ENCODE measurements at regions not wholly inside any gene's neighbourhood (a gene's known extent, or its start where the extent isn't known, plus 50 kb on each side); places are given as distances from the start of the nearest gene placed in this dataset.

DNA sequence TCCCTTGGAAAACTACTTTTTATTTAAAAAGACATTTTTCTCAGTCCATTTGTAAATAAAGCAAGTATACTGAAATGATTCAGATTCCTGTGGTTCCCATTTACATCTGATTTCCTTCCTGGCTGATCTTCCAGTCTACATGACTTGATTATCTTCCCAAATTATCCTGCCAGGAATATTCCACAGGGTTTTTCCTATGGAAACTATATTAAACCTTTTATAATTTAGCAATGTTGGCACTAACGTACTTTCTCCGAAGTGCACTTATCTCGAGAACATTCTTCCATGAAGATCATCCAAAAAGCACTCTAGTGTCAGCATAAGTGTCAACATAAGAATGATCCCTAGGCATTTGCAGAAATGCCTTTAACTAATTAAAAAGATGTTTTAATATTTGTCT is 347.7 kb upstream of the KIF2B start:
- TF ChIP-seq SIN3A (IDR thresholded peaks at IDR 0.05; ENCODE audit: borderline replicate concordance, insufficient read depth, low read depth, low read length) (no peak), POLR2AphosphoS5 (IDR thresholded peaks at IDR 0.05; ENCODE audit: low read depth, low read length) (no peak), TCF7L2 (IDR thresholded peaks at IDR 0.05; ENCODE audit: low read depth, low read length) (no peak)
- TF ChIP-seq, protein P1, sequence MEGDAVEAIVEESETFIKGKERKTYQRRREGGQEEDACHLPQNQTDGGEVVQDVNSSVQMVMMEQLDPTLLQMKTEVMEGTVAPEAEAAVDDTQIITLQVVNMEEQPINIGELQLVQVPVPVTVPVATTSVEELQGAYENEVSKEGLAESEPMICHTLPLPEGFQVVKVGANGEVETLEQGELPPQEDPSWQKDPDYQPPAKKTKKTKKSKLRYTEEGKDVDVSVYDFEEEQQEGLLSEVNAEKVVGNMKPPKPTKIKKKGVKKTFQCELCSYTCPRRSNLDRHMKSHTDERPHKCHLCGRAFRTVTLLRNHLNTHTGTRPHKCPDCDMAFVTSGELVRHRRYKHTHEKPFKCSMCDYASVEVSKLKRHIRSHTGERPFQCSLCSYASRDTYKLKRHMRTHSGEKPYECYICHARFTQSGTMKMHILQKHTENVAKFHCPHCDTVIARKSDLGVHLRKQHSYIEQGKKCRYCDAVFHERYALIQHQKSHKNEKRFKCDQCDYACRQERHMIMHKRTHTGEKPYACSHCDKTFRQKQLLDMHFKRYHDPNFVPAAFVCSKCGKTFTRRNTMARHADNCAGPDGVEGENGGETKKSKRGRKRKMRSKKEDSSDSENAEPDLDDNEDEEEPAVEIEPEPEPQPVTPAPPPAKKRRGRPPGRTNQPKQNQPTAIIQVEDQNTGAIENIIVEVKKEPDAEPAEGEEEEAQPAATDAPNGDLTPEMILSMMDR (IDR thresholded peaks at IDR 0.05), result no peak
- TF ChIP-seq, protein P2, sequence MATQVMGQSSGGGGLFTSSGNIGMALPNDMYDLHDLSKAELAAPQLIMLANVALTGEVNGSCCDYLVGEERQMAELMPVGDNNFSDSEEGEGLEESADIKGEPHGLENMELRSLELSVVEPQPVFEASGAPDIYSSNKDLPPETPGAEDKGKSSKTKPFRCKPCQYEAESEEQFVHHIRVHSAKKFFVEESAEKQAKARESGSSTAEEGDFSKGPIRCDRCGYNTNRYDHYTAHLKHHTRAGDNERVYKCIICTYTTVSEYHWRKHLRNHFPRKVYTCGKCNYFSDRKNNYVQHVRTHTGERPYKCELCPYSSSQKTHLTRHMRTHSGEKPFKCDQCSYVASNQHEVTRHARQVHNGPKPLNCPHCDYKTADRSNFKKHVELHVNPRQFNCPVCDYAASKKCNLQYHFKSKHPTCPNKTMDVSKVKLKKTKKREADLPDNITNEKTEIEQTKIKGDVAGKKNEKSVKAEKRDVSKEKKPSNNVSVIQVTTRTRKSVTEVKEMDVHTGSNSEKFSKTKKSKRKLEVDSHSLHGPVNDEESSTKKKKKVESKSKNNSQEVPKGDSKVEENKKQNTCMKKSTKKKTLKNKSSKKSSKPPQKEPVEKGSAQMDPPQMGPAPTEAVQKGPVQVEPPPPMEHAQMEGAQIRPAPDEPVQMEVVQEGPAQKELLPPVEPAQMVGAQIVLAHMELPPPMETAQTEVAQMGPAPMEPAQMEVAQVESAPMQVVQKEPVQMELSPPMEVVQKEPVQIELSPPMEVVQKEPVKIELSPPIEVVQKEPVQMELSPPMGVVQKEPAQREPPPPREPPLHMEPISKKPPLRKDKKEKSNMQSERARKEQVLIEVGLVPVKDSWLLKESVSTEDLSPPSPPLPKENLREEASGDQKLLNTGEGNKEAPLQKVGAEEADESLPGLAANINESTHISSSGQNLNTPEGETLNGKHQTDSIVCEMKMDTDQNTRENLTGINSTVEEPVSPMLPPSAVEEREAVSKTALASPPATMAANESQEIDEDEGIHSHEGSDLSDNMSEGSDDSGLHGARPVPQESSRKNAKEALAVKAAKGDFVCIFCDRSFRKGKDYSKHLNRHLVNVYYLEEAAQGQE (IDR thresholded peaks at IDR 0.05; ENCODE audit: insufficient read depth in 1 of 2, low read depth in 2 of 2, low read length in 1 of 2), result no peak

Data from Panc1 (cell line).